CD14-positive monocyte (primary cell): ENCODE measurements at regions not wholly inside any gene's neighbourhood (a gene's known extent, or its start where the extent isn't known, plus 50 kb on each side); places are given as distances from the start of the nearest gene placed in this dataset.

Source experiments
- DNase-seq, 3 donors: peaks; one replicate each; pipeline ENCODE4 v3.0.0-alpha.2; 2011 to 2022
- H2AFZ ChIP-seq: 2 replicates; pipeline ENCODE4 v1.6.0; 2012; ENCODE audit warnings: mild to moderate bottlenecking, low read depth, low read length, inconsistent platforms; ENCODE audit not compliant: insufficient read depth, poor library complexity, severe bottlenecking
- H3K27ac ChIP-seq, 2 donors: 1 replicate in 1 of 2; 2 replicates in 1 of 2; pipeline ENCODE4 v1.5.1; 2012 to 2013; ENCODE audit warnings: low read length in 2 of 2, control low read depth in 1 of 2, inconsistent platforms in 1 of 2, low read depth in 1 of 2, mild to moderate bottlenecking in 1 of 2
- H3K27me3 ChIP-seq, 2 donors: one replicate each; pipeline versions ENCODE4 v1.6.0 to v1.6.1; 2011 to 2013; ENCODE audit warnings: low read length in 2 of 2; ENCODE audit not compliant: control insufficient read depth in 2 of 2, insufficient read depth in 2 of 2
- H3K36me3 ChIP-seq, 2 donors: replicated peaks in 1 of 2; 1 replicate in 1 of 2; 2 replicates in 1 of 2; pipeline versions ENCODE4 v1.5.1 to v1.6.1; 2012 to 2013; ENCODE audit warnings: low read length in 2 of 2, control low read depth in 1 of 2, inconsistent platforms in 1 of 2, mild to moderate bottlenecking in 1 of 2; ENCODE audit not compliant: insufficient read depth in 2 of 2, control insufficient read depth in 1 of 2
- H3K4me1 ChIP-seq, 2 donors: 1 replicate in 1 of 2; 2 replicates in 1 of 2; pipeline versions ENCODE4 v1.5.1 to v1.6.1; 2012 to 2013; ENCODE audit warnings: low read length in 2 of 2, control low read depth in 1 of 2, inconsistent platforms in 1 of 2, mild to moderate bottlenecking in 1 of 2, moderate library complexity in 1 of 2; ENCODE audit not compliant: insufficient read depth in 2 of 2, control insufficient read depth in 1 of 2
- H3K4me2 ChIP-seq: replicated peaks from 2 replicates; pipeline ENCODE3; 2012; ENCODE audit warnings: low read length, moderate library complexity, mild to moderate bottlenecking; ENCODE audit not compliant: poor library complexity, severe bottlenecking; ENCODE audit errors: extremely low read depth
- H3K4me3 ChIP-seq, 3 experiments: fragments of 200-600 bp in 1 of 3; sonication (generic) in 1 of 3; replicated peaks in 1 of 3; 1 replicate in 2 of 3; 2 replicates in 1 of 3; pipeline ENCODE4 v1.5.1; 2011 to 2013; ENCODE audit warnings: low read length in 3 of 3, mild to moderate bottlenecking in 3 of 3, control low read depth in 2 of 3, low read depth in 2 of 3, inconsistent platforms in 1 of 3, moderate library complexity in 1 of 3
- H3K79me2 ChIP-seq: 2 replicates; pipeline ENCODE4 v1.6.0; 2012; ENCODE audit warnings: mild to moderate bottlenecking, control low read depth, inconsistent platforms, low read length, moderate library complexity; ENCODE audit not compliant: insufficient read depth
- H3K9ac ChIP-seq: 2 replicates; pipeline ENCODE4 v1.6.0; 2017; ENCODE audit warnings: low read length, mild to moderate bottlenecking; ENCODE audit not compliant: insufficient read depth, poor library complexity, severe bottlenecking
- H3K9me3 ChIP-seq, 2 donors: replicated peaks in 1 of 2; 1 replicate in 1 of 2; 2 replicates in 1 of 2; pipeline versions ENCODE4 v1.5.1 to v1.6.1; 2012 to 2013; ENCODE audit warnings: low read length in 2 of 2, control low read depth in 1 of 2; ENCODE audit not compliant: control insufficient read depth in 1 of 2, insufficient read depth in 1 of 2
- H4K20me1 ChIP-seq: 2 replicates; pipeline ENCODE4 v1.6.0; 2012; ENCODE audit warnings: mild to moderate bottlenecking, low read length, control low read depth, moderate library complexity; ENCODE audit not compliant: insufficient read depth
- H3K27ac Mint-ChIP-seq, 7 donors: one replicate each; pipeline ENCODE4 v1.8.0; 2020; ENCODE audit warnings: mild to moderate bottlenecking in 7 of 7, mixed read lengths in 7 of 7, moderate library complexity in 6 of 7, inconsistent platforms in 2 of 7
- H3K27me3 Mint-ChIP-seq, 3 donors: one replicate each; pipeline ENCODE4 v1.8.0; 2021 to 2022; ENCODE audit warnings: low read depth in 3 of 3, mild to moderate bottlenecking in 3 of 3, mixed read lengths in 3 of 3, moderate library complexity in 3 of 3, inconsistent platforms in 1 of 3
- H3K36me3 Mint-ChIP-seq, 2 donors: one replicate each; pipeline ENCODE4 v1.8.0; 2020; ENCODE audit warnings: mixed read lengths in 2 of 2, inconsistent platforms in 1 of 2, mild to moderate bottlenecking in 1 of 2
- H3K4me1 Mint-ChIP-seq: one replicate; pipeline ENCODE4 v1.8.0; 2020; ENCODE audit warnings: mild to moderate bottlenecking, mixed read lengths
- H3K4me3 Mint-ChIP-seq, 2 donors: one replicate each; pipeline ENCODE4 v1.8.0; 2020; ENCODE audit warnings: mild to moderate bottlenecking in 2 of 2, mixed read lengths in 2 of 2, moderate library complexity in 1 of 2
- H3K9me3 Mint-ChIP-seq, 7 donors: one replicate each; pipeline ENCODE4 v1.8.0; 2020 to 2022; ENCODE audit warnings: mixed read lengths in 7 of 7, mild to moderate bottlenecking in 6 of 7, moderate library complexity in 6 of 7, inconsistent platforms in 2 of 7
- CTCF ChIP-seq: fragments of 200-600 bp; IDR thresholded peaks from one replicate; pipeline ENCODE4 v1.8.0; 2022; ENCODE audit warnings: antibody characterized with exemption, mild to moderate bottlenecking
- WGBS: methylation state at CpG from one replicate; pipeline ENCODE4 v1.1.5; 2013; ENCODE audit warnings: missing lambda C conversion rate; ENCODE audit not compliant: insufficient coverage; 5-methylcytosine and 5-hydroxymethylcytosine counted together
- intact Hi-C, 2 donors: fragments of 100-400 bp; cut with micrococcal nuclease; formaldehyde crosslinking; loops; one replicate each; pipeline versions ENCODE4 v1.15.0 to v1.15.1; 2023

- Histone ChIP-seq H4K20me1 (no peaks in the 10 kb centered on the region), H3K36me3 (no peaks in the 10 kb centered on the region), H3K4me1 (peaks cover 11 to 13% of the 10 kb centered on the region in 2 donors), H2AFZ (no peak overlapping the region), H3K9me3 (no peaks in the 10 kb centered on the region), H3K27me3 (no peaks in the 10 kb centered on the region), H3K4me2 (no peak overlapping the region), H3K9ac (no peak overlapping the region), H3K4me3 (no peak overlapping the region), H3K79me2 (no peaks in the 10 kb centered on the region), H3K27ac (no peak overlapping the region)
- Mint-ChIP-seq H3K27ac (peak overlapping the region in 1 of 7 donors; percentile 54), H3K4me1 (peaks cover 20% of the 10 kb centered on the region), H3K27me3 (peaks cover 3 to 5% (median 4%) of the 10 kb centered on the region in 3 donors), H3K4me3 (no peak overlapping the region), H3K9me3 (no peaks in the 10 kb centered on the region), H3K36me3 (no peaks in the 10 kb centered on the region)
- TF ChIP-seq CTCF: no peak
- WGBS: 96% methylated on average over 4 of the region's 8 CpGs
- no peak for DNase-seq
- intact Hi-C loops: no loop called here
These were observed 122.8 kb upstream of the MAFB start for GRCh38 chr20:40811660-40812414.

- H3K9me3 Mint-ChIP-seq: no peaks in the 10 kb centered on the region
- Histone ChIP-seq H3K79me2 (no peaks in the 10 kb centered on the region), H2AFZ (no peak overlapping the region), H3K4me2 (no peak overlapping the region), H3K9me3 (no peaks in the 10 kb centered on the region), H3K36me3 (no peaks in the 10 kb centered on the region), H3K4me1 (peaks cover 11 to 13% of the 10 kb centered on the region in 2 donors), H3K27me3 (no peaks in the 10 kb centered on the region), H4K20me1 (no peaks in the 10 kb centered on the region), H3K27ac (no peak overlapping the region), H3K9ac (no peak overlapping the region), H3K4me3 (no peak overlapping the region)
- 79% methylated on average over 5 of the region's 7 CpGs for whole genome bisulfite sequencing
- H3K4me1 Mint-ChIP-seq: peaks cover 20% of the 10 kb centered on the region
- intact Hi-C loops: no loop called here
- H3K27ac Mint-ChIP-seq: peak overlapping the region in 2 of 7 donors; percentile 6 to 29
- no peaks in the 10 kb centered on the region for H3K36me3 Mint-ChIP-seq
- H3K4me3 Mint-ChIP-seq: no peak overlapping the region
- H3K27me3 Mint-ChIP-seq: peaks cover 3 to 5% (median 4%) of the 10 kb centered on the region in 3 donors
- TF ChIP-seq CTCF: no peak
- DNase-seq: no peak
These were observed 123.4 kb upstream of the MAFB start for GRCh38 chr20:40812415-40812925.
